ENCODE measurements at regions not wholly inside any gene's neighbourhood (a gene's known extent, or its start where the extent isn't known, plus 50 kb on each side); places are given as distances from the start of the nearest gene placed in this dataset.

- TF ChIP-seq, protein P1, sequence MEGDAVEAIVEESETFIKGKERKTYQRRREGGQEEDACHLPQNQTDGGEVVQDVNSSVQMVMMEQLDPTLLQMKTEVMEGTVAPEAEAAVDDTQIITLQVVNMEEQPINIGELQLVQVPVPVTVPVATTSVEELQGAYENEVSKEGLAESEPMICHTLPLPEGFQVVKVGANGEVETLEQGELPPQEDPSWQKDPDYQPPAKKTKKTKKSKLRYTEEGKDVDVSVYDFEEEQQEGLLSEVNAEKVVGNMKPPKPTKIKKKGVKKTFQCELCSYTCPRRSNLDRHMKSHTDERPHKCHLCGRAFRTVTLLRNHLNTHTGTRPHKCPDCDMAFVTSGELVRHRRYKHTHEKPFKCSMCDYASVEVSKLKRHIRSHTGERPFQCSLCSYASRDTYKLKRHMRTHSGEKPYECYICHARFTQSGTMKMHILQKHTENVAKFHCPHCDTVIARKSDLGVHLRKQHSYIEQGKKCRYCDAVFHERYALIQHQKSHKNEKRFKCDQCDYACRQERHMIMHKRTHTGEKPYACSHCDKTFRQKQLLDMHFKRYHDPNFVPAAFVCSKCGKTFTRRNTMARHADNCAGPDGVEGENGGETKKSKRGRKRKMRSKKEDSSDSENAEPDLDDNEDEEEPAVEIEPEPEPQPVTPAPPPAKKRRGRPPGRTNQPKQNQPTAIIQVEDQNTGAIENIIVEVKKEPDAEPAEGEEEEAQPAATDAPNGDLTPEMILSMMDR (IDR thresholded peaks at IDR 0.05; ENCODE audit: insufficient read depth, low read depth, low read length), result no peak
- TF ChIP-seq EZH2 (IDR thresholded peaks at IDR 0.05; ENCODE audit: insufficient read depth, low read length), result no peak
These were observed 237.0 kb upstream of the API5 start for GRCh38 chr11:43074810-43075209.
